Neural cell (in vitro differentiated cells): ENCODE measurements at regions not wholly inside any gene's neighbourhood (a gene's known extent, or its start where the extent isn't known, plus 50 kb on each side); places are given as distances from the start of the nearest gene placed in this dataset.

Source experiments
- EZH2 ChIP-seq: fragments of 200-600, 300-800 bp; shearing (Covaris generic), sonication (generic); IDR thresholded peaks from 2 replicates; pipeline ENCODE4 v1.6.1; 2014; ENCODE audit warnings: antibody characterized with exemption, low read length, borderline replicate concordance, mild to moderate bottlenecking; ENCODE audit not compliant: insufficient read depth, poor library complexity, severe bottlenecking
- POLR2AphosphoS5 ChIP-seq: IDR thresholded peaks from 2 replicates; pipeline ENCODE4 v1.6.1; 2012
- REST ChIP-seq: IDR thresholded peaks from 2 replicates; pipeline ENCODE4 v1.6.1; 2012; ENCODE audit warnings: borderline replicate concordance
- TF ChIP-seq, protein P1 (sequence below): fragments of 450-650 bp; IDR thresholded peaks from 2 replicates; pipeline ENCODE4 v1.5.1; 2014; ENCODE audit warnings: antibody characterized with exemption, mild to moderate bottlenecking, moderate library complexity; ENCODE audit not compliant: poor library complexity, severe bottlenecking

DNA sequence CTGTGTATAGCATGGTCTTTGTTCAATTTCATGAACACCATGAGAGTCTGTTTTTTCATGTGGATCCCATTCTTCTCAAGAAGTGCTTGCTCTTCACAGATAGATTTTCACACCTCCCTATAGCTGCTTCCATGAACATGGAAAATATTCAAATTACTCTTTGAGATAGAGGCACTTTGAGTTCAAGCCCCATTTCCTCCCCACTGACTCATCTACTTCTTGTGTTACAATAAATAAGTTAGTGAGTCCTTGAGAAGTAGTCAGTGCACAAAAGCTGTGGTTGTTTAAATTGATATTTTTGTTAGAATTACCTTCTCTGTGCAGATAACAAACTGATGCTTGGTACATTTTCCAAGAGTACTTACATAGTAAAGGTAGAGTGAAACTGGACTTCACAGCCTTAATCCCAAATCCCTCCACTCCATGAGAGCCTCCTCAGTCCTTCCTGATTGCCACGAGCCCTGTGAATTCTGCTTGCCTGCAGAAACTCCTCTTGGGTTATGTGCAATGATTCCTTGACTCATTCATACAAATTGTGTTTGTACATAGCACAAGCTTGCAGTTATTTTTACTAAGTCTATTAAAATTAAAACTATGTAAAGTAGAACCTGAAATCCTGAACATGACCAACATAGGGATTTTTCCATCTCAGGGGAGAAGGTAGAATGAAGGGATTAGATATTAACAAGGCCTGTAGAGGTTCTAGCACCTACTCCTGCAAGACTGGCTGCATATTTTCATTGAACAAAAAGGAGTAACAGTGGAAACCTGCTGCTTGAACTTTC, 496.2 kb downstream of the TNS3 start:
- TF ChIP-seq, protein P1, sequence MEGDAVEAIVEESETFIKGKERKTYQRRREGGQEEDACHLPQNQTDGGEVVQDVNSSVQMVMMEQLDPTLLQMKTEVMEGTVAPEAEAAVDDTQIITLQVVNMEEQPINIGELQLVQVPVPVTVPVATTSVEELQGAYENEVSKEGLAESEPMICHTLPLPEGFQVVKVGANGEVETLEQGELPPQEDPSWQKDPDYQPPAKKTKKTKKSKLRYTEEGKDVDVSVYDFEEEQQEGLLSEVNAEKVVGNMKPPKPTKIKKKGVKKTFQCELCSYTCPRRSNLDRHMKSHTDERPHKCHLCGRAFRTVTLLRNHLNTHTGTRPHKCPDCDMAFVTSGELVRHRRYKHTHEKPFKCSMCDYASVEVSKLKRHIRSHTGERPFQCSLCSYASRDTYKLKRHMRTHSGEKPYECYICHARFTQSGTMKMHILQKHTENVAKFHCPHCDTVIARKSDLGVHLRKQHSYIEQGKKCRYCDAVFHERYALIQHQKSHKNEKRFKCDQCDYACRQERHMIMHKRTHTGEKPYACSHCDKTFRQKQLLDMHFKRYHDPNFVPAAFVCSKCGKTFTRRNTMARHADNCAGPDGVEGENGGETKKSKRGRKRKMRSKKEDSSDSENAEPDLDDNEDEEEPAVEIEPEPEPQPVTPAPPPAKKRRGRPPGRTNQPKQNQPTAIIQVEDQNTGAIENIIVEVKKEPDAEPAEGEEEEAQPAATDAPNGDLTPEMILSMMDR = no peak
- TF ChIP-seq POLR2AphosphoS5 = no peak
- no peak for TF ChIP-seq EZH2
- no peak for TF ChIP-seq REST
